Activated CD8-positive, alpha-beta memory T cell treated with anti-CD3 and anti-CD28 coated beads, Interleukin-2, amount 50 U/mL, for 48 hours (primary cell): ENCODE measurements at regions not wholly inside any gene's neighbourhood (a gene's known extent, or its start where the extent isn't known, plus 50 kb on each side); places are given as distances from the start of the nearest gene placed in this dataset.
"Not testable (repeated sequence)": the region's sequence is repeated elsewhere in the genome, so short reads cannot be mapped to it uniquely, and the experiment has no call there.

Experiments
- DNase-seq: peaks from one replicate; pipeline ENCODE4 v3.0.0-alpha.2; 2020

- DNase-seq = no peak
Measured at GRCh38 chrX:46298821-46299220, 246.4 kb downstream of the ZNF674 start.

DNA sequence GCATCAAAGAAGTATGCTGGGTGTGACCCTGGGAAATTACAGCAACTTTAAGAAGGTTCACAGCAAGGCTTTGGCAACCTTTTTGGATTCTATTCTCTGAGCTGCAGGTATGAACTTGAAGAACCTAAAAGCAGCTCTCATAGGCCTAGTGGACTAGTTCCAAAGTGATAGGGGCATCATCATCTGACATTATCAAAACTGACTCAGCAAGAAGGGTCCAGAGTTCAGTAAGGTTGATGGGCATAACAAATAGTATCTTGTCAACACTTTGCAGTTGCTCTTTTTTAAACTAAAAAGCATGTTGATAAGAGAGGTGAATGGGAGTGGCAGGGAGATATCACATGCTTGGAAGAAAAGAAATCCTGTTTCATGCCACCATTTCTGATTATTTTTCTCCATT, 249.3 kb downstream of the ZNF674 start:
- no peak for DNase-seq

DNA sequence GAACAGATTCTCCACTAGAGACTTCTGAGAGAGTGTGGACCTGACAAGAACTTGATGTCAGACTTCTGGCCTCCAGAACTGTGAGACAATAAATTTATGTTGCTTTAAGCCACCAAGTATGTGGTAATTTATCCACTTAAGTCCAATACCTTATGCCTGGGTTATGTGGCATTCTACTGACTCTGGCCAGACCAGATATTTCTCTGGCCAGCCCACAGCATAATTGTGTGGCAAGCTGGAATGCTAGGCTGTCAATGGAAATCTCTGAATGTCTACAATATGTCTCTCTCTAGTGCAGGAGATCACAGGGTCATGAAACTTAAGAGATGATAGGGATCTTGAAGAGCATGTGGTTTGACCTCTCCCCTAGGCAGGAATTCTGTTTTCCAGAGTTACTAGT, 251.0 kb downstream of the ZNF674 start:
- no peak for DNase-seq

DNA sequence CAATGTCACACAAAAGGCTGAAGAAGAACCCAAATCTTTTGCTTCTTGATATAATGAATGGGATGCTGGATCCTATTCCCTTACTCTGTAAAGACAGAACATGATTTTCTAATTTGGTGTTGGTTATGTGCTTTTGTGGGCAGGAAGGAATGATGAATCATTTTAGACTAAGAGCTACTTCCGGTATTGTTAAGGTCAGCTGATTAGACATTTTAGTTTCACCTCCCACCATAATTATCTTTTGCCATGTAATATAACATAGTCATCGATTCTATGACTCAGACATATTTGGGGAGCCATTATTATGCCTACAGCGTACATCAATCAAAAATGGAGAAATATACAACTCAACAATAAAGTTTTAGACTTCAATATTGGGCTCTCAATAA, 265.3 kb downstream of the ZNF674 start:
- DNase-seq = no peak

- no peak for DNase-seq
Measured at GRCh38 chrX:46279214-46279924, 265.9 kb downstream of the ZNF674 start.

- no peak for DNase-seq
Measured at GRCh38 chrX:46278572-46278971, 266.6 kb downstream of the ZNF674 start.

GRCh38 chrX:46268412-46268811, 276.8 kb downstream of the ZNF674 start:
- no peak for DNase-seq

- no peak for DNase-seq
Measured at GRCh38 chrX:46263494-46263893, 281.7 kb downstream of the ZNF674 start.

DNA sequence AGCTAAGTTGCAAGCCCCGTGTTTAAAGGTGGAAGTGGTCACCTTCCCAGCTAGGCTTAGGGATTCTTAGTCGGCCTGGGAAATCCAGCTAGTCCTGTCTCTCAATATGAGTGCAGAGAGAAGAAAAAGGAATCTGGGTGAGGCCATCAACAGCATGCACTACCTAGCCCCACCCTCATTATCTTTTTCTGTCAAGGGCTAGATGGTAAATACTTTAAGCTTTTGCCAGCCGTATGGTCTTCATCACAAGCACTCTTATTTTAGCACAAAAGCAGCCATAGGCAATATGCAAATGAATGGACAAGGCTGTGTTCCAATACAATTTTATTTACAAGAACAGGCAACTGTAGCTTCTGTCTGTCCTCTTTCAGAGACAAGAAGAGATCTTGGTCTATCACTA, 282.9 kb downstream of the ZNF674 start:
- no peak for DNase-seq

DNA sequence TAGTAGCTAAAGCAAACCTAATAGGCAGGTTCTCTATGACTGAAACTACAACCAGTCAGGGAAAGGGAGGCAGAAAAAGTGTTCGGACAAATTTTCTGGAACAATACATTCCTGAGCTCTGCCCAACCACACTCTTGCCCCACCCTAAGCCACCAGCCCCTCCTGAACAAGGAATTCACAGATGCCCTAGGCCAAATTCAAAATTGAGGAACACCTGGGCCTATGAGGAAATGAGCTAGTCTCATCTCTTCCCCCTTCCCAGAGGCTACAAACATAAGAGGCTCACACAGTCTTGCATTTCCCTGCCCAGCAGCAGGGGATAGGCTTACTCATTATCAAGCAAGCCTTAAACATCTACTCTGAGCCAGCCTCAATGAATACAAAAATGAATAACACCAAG, 284.7 kb downstream of the ZNF674 start:
- DNase-seq = no peak

DNA sequence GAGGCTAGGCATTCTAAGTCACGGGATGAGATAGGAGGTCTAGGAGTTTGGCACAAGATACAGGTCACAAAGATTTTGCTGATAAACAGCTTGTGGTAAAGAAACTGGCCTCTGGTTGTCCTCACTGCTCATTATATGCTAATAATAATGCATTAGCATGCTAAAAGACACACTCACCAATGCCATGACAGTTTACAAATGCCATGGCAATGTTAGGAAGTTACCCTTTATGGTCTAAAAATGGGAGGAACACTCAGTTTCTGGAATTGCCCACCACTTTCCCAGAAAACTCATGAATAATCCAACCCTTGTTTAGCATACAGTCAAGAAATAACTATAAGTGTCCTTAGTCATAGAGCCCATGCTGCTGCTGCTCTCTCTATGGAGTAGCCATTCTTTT, 286.9 kb downstream of the ZNF674 start:
- DNase-seq = no peak

GRCh38 chrX:46257451-46257879, 287.8 kb downstream of the ZNF674 start:
- DNase-seq = no peak

DNA sequence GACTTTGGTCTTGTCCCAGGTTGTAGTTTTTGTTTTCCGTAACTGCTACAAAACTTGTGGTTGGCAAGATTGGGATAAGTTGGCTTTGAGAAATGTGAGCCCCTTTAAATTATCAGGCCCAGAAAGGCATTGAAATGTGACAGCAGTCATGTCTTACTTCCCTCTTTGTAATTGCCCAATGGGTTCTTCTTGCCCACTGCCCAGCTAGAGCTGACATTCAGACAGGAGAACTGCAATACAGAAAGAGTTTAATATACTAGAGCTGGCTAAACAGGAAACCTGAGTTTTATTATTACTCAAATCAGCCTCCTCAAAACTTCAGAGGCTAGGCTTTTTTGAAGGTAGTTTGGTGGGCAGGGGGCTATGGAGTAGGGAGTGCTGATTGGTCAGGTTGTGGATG, 288.3 kb downstream of the ZNF674 start:
- DNase-seq = no peak

DNA sequence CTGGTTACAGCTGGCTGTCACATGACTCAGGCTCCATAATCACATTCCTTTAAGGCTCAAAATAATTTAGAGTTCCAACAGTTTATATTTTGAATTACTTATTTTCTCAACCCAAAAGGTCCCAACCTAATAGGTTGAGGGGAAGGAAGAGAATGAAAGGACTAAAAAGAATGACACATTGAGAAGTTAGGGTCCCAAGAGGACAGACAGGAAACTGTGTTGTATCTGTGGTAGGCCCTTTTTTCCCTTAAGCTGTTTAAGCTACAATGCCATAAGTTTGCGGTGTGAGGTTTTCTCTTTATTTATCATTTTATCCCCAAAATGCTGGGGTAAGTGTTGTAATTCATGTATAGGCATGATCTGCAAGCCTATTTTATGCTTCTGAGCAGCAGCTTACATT, 290.2 kb downstream of the ZNF674 start:
- no peak for DNase-seq

DNA sequence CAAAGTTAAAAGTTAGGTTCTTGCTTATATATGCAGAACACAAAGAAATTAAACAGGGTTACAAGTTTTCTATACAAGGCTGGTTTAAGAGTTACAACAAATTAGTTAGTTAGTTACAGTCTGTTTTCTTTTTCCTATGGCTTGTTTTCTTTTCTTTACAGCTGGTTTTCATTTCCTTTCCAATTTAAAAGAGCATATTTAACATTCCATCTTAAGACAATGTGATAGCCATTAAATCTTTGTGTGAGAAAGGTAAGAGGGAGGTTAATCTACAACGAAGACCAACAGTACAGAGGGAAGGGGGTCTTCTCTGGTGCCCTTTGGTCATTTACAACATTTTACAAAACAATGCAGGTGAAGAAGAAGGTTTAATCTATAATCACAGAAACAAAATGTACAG, 290.6 kb downstream of the ZNF674 start:
- DNase-seq = no peak

DNA sequence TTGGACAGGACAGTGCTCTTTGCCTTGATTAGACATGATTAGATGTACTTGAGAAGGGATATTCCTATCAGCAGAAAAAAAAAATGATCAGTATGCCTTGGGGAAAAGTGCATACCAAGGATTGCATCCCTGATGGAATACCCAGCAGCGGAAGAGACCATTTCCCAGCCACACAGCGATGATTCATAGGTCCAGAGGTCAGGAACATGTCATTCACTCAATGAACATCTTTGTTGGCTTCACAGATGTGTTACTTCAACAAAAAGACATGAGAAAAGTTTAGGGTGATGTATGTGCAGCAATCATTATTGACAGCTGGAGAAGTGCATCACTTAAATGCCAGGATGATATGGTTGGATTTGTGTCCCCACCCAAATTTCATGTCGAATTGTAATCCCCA, 293.5 kb downstream of the ZNF674 start:
- no peak for DNase-seq

DNA sequence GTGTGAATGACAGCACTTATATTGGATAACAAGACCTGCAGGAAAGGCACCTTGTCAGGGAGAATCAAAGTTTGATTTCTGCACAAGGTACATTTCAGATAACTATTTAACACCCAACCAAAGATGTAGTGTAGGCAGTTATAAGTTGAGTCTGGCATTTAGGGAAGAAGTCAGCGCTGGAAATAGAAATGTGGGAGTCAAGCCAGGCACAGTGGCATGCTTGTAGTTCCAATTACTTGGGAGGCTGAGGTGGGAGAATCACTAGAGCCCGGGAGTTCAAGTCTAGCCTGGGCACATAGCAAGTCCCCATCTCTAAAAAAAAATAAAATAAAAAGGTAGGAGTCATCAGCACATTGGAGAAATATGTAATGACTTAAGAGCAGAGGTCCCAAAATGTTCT, 295.1 kb downstream of the ZNF674 start:
- no peak for DNase-seq

DNA sequence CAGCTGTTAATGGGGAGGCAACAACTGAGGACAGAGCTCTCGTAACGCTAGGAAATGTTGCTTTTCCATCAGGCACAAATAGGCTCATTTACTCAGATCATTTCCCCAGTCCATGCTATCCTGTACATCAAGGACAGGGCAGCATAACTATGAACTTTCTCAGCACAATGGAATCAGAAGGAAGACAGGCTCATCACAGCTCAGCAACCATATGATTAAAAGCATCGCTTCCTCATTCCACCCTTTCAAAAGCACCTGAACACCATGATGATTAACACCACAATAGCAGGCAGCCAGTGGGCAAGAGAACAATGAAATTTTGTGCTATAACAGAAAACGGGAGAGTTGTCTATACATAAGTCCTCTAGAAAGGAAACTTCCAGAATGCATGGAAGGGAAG, 297.8 kb downstream of the ZNF674 start:
- no peak for DNase-seq

- no peak for DNase-seq
Measured at GRCh38 chrX:46244451-46244850, 300.8 kb downstream of the ZNF674 start.

DNA sequence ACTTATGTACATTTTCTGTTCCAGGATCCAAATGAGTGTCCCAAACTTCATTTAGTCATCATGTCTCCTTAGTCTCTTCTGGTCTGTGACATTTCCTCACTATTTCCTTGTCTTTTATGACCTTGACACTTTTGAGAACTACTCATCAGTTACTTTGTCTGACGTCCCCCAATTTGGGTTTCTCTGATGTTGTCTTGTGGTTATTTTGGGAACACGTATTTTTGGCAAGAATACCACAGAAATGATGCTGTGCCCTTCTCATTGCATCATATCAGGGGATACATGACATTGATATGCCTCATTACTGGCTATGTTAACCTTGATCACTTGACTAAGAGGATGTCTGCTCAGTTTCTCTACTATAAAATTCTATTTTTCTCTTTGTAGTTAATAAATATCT, 308.8 kb downstream of the ZNF674 start:
- no peak for DNase-seq

GRCh38 chrX:46235778-46236177, 309.4 kb downstream of the ZNF674 start:
- no peak for DNase-seq

DNA sequence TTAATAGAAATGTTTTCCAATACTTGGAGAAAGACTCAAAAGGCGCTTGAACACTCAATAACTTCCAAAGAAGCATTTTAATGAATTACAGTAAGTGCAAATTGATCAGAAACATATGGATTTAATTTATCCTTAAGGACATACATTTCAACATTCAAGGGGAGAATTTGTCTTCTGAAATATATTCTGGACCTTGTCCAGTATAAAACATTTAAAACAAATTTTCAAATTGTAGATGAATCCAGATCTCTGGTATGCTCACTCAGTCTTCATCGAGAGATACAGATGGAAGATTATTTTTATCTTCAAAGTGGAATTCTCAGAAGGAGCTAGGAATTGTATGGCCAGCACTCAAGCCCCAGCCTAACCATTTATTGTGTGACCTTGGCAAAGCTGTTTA, 310.4 kb downstream of the ZNF674 start:
- no peak for DNase-seq

DNA sequence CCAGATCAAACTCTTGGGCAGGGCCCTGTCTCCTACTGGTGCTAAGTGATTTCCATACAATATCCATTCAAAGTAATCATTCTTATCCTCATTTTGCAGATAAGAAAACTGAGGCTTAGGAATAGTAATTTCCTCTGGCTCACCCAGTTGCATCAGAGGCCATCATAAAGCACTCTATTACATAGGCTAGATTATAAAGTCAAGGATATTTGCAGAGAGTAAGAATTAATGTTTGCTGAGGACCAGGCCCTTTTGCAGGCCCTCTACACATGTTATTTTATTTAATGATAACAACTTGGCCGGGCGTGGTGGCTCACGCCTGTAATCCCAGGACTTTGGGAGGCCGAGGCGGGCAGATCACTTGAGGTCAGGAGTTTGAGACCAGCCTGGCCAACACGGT, 316.8 kb downstream of the ZNF674 start:
- DNase-seq = no peak

DNA sequence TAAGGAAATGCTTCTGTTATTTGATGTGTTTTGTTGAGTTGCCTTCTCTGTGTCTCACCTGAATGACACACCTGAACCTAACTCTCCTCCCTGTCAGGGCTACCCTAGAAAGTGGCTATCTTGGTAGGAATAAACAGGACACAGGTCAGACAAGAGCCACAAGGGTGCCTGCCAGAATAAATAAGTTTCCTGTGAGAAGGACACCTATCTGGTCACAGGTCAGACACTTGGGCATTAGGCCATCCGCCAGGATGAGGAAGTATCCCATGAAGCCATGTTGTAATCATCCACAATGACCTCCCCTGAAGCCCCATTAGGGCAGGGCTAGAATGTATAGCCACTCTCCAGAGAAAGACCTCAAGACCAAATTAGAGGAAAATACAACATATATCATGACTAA, 318.8 kb downstream of the ZNF674 start:
- DNase-seq = no peak

GRCh38 chrX:46223499-46223898, 321.7 kb downstream of the ZNF674 start:
- DNase-seq = not testable (repeated sequence)

DNA sequence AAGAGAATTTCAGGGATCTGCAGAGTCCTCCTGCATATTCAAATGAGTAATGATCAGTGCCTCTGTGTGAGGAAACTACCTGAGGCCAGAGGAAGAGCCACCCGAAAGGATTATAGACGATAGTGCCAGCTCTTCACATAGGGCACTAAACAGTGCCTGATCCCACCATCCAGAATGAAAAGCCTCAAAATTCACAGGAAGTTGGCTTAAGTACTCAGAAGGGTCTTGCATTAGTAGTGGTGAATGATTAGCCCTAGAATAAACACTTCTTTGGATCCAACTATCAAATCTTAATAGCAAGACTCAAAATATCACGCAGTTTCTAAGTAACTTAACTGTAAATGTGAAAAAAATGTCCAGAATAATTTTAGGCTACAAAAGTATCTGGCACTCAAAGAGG, 324.4 kb downstream of the ZNF674 start:
- DNase-seq = no peak
